Effector memory CD4-positive, alpha-beta T cell (primary cell): ENCODE measurements at regions not wholly inside any gene's neighbourhood (a gene's known extent, or its start where the extent isn't known, plus 50 kb on each side); places are given as distances from the start of the nearest gene placed in this dataset.
A peak's percentile ranks its signal among the peaks of the same experiment; 100 is the strongest.

Source experiments
- DNase-seq, 3 donors: peaks; one replicate each; pipeline ENCODE4 v3.0.0-alpha.2; 2020
- H3K27ac ChIP-seq: 2 replicates; pipeline ENCODE4 v1.7.0; 2013; ENCODE audit warnings: mild to moderate bottlenecking, low read length, moderate library complexity; ENCODE audit not compliant: insufficient read depth, poor library complexity, severe bottlenecking
- H3K27me3 ChIP-seq: replicated peaks from 2 replicates; pipeline ENCODE4 v1.7.0; 2013; ENCODE audit warnings: mild to moderate bottlenecking, low read length; ENCODE audit not compliant: insufficient read depth, control insufficient read depth, poor library complexity, severe bottlenecking
- H3K36me3 ChIP-seq: 2 replicates; pipeline ENCODE4 v1.7.0; 2013; ENCODE audit warnings: mild to moderate bottlenecking, low read length, moderate library complexity; ENCODE audit not compliant: control insufficient read depth, insufficient read depth
- H3K4me1 ChIP-seq: 2 replicates; pipeline ENCODE4 v1.7.0; 2013; ENCODE audit warnings: low read length, mild to moderate bottlenecking; ENCODE audit not compliant: control insufficient read depth, insufficient read depth, poor library complexity, severe bottlenecking
- H3K4me3 ChIP-seq: 2 replicates; pipeline ENCODE4 v1.7.0; 2013; ENCODE audit warnings: low read length, low read depth, mild to moderate bottlenecking; ENCODE audit not compliant: insufficient read depth, poor library complexity, severe bottlenecking
- H3K9me3 ChIP-seq: 2 replicates; pipeline ENCODE4 v1.7.0; 2013; ENCODE audit warnings: mild to moderate bottlenecking, low read length, moderate library complexity; ENCODE audit not compliant: control insufficient read depth

DNA sequence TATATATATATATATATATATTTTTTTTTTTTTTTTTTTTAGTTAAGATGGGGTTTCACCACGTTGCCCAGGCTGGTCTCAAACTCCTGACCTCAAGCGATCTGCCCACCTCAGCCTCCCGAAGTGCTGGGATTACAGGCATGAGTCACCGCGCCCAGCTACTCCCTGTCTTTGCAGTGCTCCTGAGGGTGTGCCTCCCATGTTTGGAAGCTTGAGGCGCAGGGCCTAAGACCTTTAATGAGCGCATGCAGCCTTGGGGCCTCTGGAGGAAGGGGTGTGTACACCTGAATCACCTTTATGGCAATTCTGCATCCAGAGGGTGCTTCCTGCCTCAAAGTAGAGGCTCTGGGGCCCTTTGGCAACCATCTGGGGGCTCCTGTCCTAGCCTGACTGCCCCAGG, 219.4 kb upstream of the CIBAR2 start:
- no peaks in the 10 kb centered on the region for H3K9me3 ChIP-seq
- H3K4me3 ChIP-seq, result no peak overlapping the region
- no peaks in the 10 kb centered on the region for H3K36me3 ChIP-seq
- DNase-seq, result no peak
- H3K4me1 ChIP-seq, result peaks cover 2% of the 10 kb centered on the region
- H3K27ac ChIP-seq, result no peak overlapping the region
- H3K27me3 ChIP-seq, result peaks cover 6% of the 10 kb centered on the region

DNA sequence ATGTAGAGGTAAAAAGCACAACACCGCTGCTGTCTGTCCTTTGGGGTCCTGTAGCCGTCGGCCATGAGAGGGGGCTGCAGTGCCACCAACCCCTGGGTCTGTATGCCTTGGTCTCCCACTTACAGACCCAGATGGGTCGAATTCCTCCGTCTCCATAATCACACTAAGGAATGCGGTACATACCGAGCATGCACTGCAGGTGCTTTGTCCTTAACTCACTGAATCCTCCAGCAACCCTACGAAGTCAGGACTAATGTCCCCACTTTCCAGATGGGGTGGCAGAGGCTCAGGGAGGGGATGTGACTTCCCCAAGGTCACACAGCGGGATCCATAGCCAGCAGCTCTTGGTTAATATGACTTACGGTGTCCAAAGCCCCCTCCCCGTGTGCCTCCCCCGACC, 219.9 kb upstream of the CIBAR2 start:
- no peaks in the 10 kb centered on the region for H3K9me3 ChIP-seq
- H3K27me3 ChIP-seq, result peaks cover 6% of the 10 kb centered on the region
- DNase-seq, result no peak
- no peak overlapping the region for H3K4me3 ChIP-seq
- H3K4me1 ChIP-seq, result peaks cover 2% of the 10 kb centered on the region
- H3K36me3 ChIP-seq, result no peaks in the 10 kb centered on the region
- H3K27ac ChIP-seq, result no peak overlapping the region

DNA sequence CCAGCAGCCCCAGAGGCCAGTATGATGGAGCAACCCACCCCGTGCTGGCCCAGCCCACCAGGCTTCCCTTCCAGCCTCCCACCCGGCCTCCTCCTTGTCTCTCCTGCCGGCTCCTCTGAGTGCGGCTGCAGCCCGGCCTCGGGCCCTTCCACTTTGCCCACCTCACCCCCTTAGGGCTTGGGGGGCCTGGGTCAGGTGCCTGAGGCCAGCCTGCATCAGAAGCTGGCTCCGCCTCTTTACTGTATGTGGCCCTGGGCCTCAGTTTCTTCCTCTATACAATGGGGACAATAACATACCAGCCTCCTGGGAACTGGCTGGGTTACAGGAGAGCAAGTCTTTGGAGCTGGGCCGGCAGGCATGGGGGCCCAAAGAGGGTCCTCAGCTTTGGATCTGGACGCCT, 221.1 kb upstream of the CIBAR2 start:
- H3K4me1 ChIP-seq, result peaks cover 2% of the 10 kb centered on the region
- H3K27me3 ChIP-seq, result peaks cover 6% of the 10 kb centered on the region

DNA sequence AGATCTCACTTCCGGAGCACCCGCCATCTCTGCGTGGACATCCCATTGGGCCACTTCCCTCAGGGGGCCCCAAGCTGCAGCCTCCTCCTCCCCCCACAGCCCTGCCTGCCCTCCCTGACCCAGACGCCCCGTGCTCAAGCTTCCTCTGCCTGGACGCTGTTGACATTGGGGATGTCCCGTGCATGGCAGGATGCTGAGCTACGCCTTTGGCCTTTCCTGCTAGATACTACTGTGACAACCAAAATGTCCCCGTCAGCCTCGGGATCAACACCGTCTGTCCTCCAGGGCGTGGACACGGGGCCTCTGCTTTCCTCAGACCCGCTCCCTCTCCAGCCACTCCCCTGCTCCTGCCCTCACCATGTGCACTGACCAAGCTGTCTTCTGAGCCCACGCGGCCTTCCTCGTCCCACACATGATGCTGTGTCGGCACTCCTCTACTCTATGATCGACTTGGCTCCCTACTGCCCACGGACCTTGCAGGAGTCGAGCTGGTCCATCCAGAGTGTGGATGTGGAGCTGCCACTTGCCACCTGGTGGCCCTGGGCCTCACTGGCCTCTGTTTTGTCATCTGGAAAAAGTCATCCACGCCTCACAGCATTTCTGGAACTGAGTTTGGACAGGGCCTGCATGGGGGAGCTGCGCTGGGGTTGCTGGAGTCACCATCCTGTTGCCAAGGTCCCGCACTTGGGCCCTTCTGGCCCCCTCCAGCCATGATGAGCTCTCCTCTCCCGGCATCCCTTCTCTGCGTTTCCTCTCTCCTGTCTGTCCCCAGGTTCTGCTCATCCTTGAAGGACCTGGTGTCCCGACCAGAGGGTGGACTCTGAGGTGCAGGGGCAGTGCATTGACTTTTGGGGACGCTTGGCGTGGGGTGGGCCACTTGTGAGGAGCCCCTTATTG, 221.7 kb upstream of the CIBAR2 start:
- Histone ChIP-seq H3K27ac (no peak overlapping the region), H3K36me3 (no peaks in the 10 kb centered on the region)
- no peak for DNase-seq

More for the DNA sequence above, 221.1 kb upstream of the CIBAR2 start:
- no peak for DNase-seq
- Histone ChIP-seq H3K4me3 (no peak overlapping the region), H3K36me3 (no peaks in the 10 kb centered on the region), H3K27ac (no peak overlapping the region), H3K9me3 (no peaks in the 10 kb centered on the region)

DNA sequence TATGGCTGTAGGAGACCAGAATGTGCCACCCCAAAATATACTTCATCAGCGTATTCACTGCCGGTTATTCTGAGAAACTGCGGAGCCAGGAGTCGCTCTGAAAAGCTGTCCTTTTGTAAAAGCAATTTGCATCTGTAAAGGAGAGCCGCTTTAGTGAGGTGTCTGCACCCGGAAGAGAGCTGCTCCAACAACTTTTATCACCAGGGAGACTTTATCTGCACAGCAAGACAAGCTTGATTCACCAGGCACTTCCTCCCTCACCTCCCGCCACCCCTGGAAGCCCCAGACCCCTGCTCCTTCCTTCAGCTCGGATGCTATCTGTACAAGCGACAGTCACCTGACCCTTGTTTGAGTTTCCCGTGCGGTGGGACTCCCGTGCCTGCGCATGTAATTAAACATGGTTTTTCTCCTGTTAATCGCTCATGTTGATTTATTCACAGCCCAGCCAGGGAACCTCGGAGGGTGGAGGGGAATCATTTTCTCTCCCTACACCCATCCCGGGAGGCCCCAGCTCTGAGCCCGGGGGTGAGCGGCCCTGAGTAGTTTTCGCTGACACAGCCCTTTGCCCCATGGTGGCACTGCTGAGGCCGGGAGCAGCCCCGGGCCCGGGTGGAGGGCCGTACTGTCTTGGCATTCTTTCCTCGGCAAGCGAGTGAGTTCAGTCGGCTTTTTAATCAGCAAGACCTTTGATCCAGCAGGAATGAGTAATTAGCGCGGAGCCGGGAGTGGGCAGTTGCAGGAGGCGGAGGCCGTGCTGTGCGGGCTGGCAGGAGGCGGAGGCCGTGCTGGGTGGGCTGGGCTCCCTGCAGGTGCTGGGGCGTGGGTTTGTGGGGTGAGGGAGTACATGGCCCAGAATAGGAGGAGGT, 222.7 kb upstream of the CIBAR2 start:
- Histone ChIP-seq H3K4me3 (peak overlapping the region; percentile 20), H3K27ac (no peak overlapping the region), H3K4me1 (peaks cover 2% of the 10 kb centered on the region), H3K27me3 (peaks cover 6% of the 10 kb centered on the region), H3K36me3 (no peaks in the 10 kb centered on the region), H3K9me3 (no peaks in the 10 kb centered on the region)
- no peak for DNase-seq

More for the DNA sequence above, 221.7 kb upstream of the CIBAR2 start:
- H3K4me1 ChIP-seq, result peaks cover 2% of the 10 kb centered on the region
- no peaks in the 10 kb centered on the region for H3K9me3 ChIP-seq
- H3K4me3 ChIP-seq, result no peak overlapping the region
- H3K27me3 ChIP-seq, result peaks cover 6% of the 10 kb centered on the region

GRCh38 chr16:85335584-85336491, 223.6 kb upstream of the CIBAR2 start:
- peaks cover 2% of the 10 kb centered on the region for H3K4me1 ChIP-seq
- H3K9me3 ChIP-seq, result no peaks in the 10 kb centered on the region
- H3K4me3 ChIP-seq, result peak overlapping the region; percentile 20
- no peak overlapping the region for H3K27ac ChIP-seq
- DNase-seq, result no peak
- no peaks in the 10 kb centered on the region for H3K36me3 ChIP-seq
- H3K27me3 ChIP-seq, result peaks cover 6% of the 10 kb centered on the region

DNA sequence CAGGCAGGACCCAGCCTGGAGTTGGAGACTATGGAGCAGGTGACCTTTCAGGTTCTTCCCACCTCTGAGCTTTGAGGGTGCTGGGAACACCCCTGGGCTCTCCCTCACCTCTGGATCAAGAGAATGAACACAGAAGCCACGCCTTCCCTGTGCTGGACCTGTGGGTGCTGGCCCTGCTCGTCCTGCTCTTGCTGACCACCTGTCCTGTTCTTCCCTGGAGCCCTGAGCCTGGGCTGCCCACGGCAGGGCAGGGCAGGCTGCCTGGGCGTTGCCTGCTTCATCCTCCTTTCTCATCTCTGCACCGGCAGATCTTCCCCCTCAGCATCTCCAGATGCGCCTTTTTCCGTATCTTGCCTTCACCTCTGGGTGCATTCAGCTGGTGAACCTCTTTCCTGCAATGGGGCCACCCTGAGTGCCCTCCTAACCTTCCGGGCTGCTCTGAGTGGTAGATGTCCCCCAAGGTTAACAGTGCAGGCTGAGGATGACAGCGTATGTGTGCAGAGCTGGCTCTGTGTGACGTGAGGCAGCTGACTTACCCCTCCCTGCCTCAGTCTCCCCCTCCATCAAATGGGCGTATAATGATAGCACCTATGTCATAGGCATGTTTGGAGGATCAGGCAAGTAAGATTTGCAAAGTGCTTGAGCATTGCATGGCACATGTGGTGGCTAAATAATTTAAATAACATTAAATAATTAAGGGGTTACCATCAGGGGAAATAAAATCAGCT, 225.8 kb upstream of the CIBAR2 start:
- Histone ChIP-seq H3K4me3 (no peak overlapping the region), H3K9me3 (no peaks in the 10 kb centered on the region), H3K4me1 (peaks cover 2% of the 10 kb centered on the region), H3K27ac (no peak overlapping the region), H3K36me3 (no peaks in the 10 kb centered on the region), H3K27me3 (peaks cover 6% of the 10 kb centered on the region)
- DNase-seq, result no peak

GRCh38 chr16:85338638-85338982, 226.3 kb upstream of the CIBAR2 start:
- Histone ChIP-seq H3K27ac (no peak overlapping the region), H3K4me1 (peaks cover 2% of the 10 kb centered on the region), H3K36me3 (no peaks in the 10 kb centered on the region), H3K27me3 (peaks cover 6% of the 10 kb centered on the region), H3K4me3 (no peak overlapping the region), H3K9me3 (no peaks in the 10 kb centered on the region)
- DNase-seq, result no peak

GRCh38 chr16:85338989-85339685, 226.9 kb upstream of the CIBAR2 start:
- peaks cover 2% of the 10 kb centered on the region for H3K4me1 ChIP-seq
- no peak overlapping the region for H3K27ac ChIP-seq
- no peak for DNase-seq
- no peaks in the 10 kb centered on the region for H3K9me3 ChIP-seq
- no peak overlapping the region for H3K4me3 ChIP-seq
- H3K36me3 ChIP-seq, result no peaks in the 10 kb centered on the region
- peaks cover 6% of the 10 kb centered on the region for H3K27me3 ChIP-seq
